B cell (primary cell): ENCODE measurements at regions not wholly inside any gene's neighbourhood (a gene's known extent, or its start where the extent isn't known, plus 50 kb on each side); places are given as distances from the start of the nearest gene placed in this dataset.
"Not testable (repeated sequence)": the region's sequence is repeated elsewhere in the genome, so short reads cannot be mapped to it uniquely, and the experiment has no call there.

Experiments used
- ATAC-seq: fragments of 200-7000 bp; cut with Tn5 transposase; one replicate; pipeline ENCODE4 v1.10.0; 2021; ENCODE audit warnings: low read depth, mild to moderate bottlenecking, moderate number of reproducible peaks, moderate library complexity
- CTCF ChIA-PET: fragments of 350-600 bp; sonication (Branson Sonifier 250); formaldehyde crosslinking; loops from one replicate; lab custom pipeline; 2021; ENCODE audit warnings: antibody characterized with exemption, inconsistent platforms; lab: Charles Lee
- POLR2A ChIA-PET: fragments of 350-600 bp; sonication (Branson Sonifier 250); formaldehyde crosslinking; loops from one replicate; lab custom pipeline; 2021; ENCODE audit warnings: antibody characterized with exemption; lab: Charles Lee
- DNase-seq: peaks from one replicate; pipeline ENCODE4 v3.0.0; 2013
- H2AFZ ChIP-seq: 2 replicates; pipeline ENCODE4 v1.6.1; 2012; ENCODE audit warnings: mild to moderate bottlenecking, low read depth, low read length; ENCODE audit not compliant: insufficient read depth, poor library complexity, severe bottlenecking
- H3K27ac ChIP-seq, 2 donors: 1 replicate in 1 of 2; 2 replicates in 1 of 2; pipeline ENCODE4 v1.5.1; 2012 to 2013; ENCODE audit warnings: low read length in 2 of 2, mild to moderate bottlenecking in 2 of 2, moderate library complexity in 1 of 2
- H3K27me3 ChIP-seq, 4 experiments: fragments of 200-600 bp in 1 of 4; sonication (generic) in 1 of 4; replicated peaks in 1 of 4; 1 replicate in 2 of 4; 2 replicates in 2 of 4; pipeline versions ENCODE4 v1.6.1 to v1.7.0; 2013 to 2016; ENCODE audit warnings: low read length in 3 of 4, mild to moderate bottlenecking in 2 of 4, mixed read lengths in 1 of 4, moderate library complexity in 1 of 4; ENCODE audit not compliant: insufficient read depth in 4 of 4, control insufficient read depth in 3 of 4; ENCODE audit errors: control extremely low read depth in 1 of 4
- H3K36me3 ChIP-seq, 2 experiments: replicated peaks in 1 of 2; 1 replicate in 1 of 2; 2 replicates in 1 of 2; pipeline versions ENCODE4 v1.6.1 to v1.7.1; 2013; ENCODE audit warnings: low read length in 1 of 2; ENCODE audit not compliant: insufficient read depth in 2 of 2, control insufficient read depth in 1 of 2; ENCODE audit errors: control extremely low read depth in 1 of 2, extremely low read depth in 1 of 2
- H3K4me1 ChIP-seq, 2 donors: fragments of 200-600 bp in 1 of 2; sonication (generic) in 1 of 2; 1 replicate in 1 of 2; 2 replicates in 1 of 2; pipeline versions ENCODE4 v1.5.1 to v1.6.1; 2013 to 2017; ENCODE audit warnings: low read length in 2 of 2; ENCODE audit not compliant: control insufficient read depth in 2 of 2, insufficient read depth in 2 of 2
- H3K4me2 ChIP-seq: replicated peaks from 2 replicates; pipeline ENCODE3; 2012; ENCODE audit warnings: mild to moderate bottlenecking, low read depth, low read length; ENCODE audit not compliant: poor library complexity, severe bottlenecking
- H3K4me3 ChIP-seq, 5 experiments: fragments of 200-600 bp in 1 of 5; sonication (generic) in 1 of 5; 1 replicate in 3 of 5; 2 replicates in 2 of 5; pipeline versions ENCODE4 v1.5.1 to v1.7.0; 2011 to 2016; ENCODE audit warnings: low read length in 4 of 5, mild to moderate bottlenecking in 4 of 5, low read depth in 2 of 5, control low read depth in 1 of 5, moderate library complexity in 1 of 5; ENCODE audit not compliant: insufficient read depth in 1 of 5; ENCODE audit errors: control extremely low read depth in 1 of 5, extremely low read depth in 1 of 5
- H3K79me2 ChIP-seq: fragments of 200-600 bp; sonication (generic); one replicate; pipeline ENCODE4 v1.6.0; 2016; ENCODE audit warnings: low read length; ENCODE audit not compliant: control insufficient read depth, insufficient read depth
- H3K9ac ChIP-seq: fragments of 200-600 bp; sonication (generic); 2 replicates; pipeline ENCODE4 v1.6.1; 2017; ENCODE audit warnings: mild to moderate bottlenecking, low read length, moderate library complexity
- H3K9me3 ChIP-seq, 3 donors: one replicate each; pipeline versions ENCODE4 v1.6.1 to v1.7.1; 2013; ENCODE audit warnings: low read length in 2 of 3; ENCODE audit not compliant: control insufficient read depth in 2 of 3, insufficient read depth in 1 of 3; ENCODE audit errors: control extremely low read depth in 1 of 3
- H4K20me1 ChIP-seq: 2 replicates; pipeline ENCODE4 v1.6.0; 2012; ENCODE audit warnings: mild to moderate bottlenecking, low read length; ENCODE audit not compliant: insufficient read depth, control insufficient read depth, poor library complexity, severe bottlenecking
- H3K27ac Mint-ChIP-seq: one replicate; pipeline ENCODE4 v1.8.0; 2021; ENCODE audit warnings: mixed read lengths
- H3K27me3 Mint-ChIP-seq: one replicate; pipeline ENCODE4 v1.8.0; 2021; ENCODE audit warnings: mixed read lengths
- H3K4me1 Mint-ChIP-seq: one replicate; pipeline ENCODE4 v1.8.0; 2021; ENCODE audit warnings: mixed read lengths
- H3K4me3 Mint-ChIP-seq: one replicate; pipeline ENCODE4 v1.8.0; 2021; ENCODE audit warnings: mixed read lengths
- H3K9me3 Mint-ChIP-seq: one replicate; pipeline ENCODE4 v1.8.0; 2022; ENCODE audit warnings: mixed read lengths; ENCODE audit not compliant: insufficient read depth
- EZH2 ChIP-seq: IDR thresholded peaks from 2 replicates; pipeline ENCODE4 v1.6.1; 2012; ENCODE audit warnings: borderline replicate concordance, low read depth, mild to moderate bottlenecking, moderate library complexity, low read length; ENCODE audit not compliant: insufficient read depth, poor library complexity, severe bottlenecking
- WGBS: methylation state at CpG from one replicate; pipeline ENCODE4 v1.1.5; 2013; ENCODE audit warnings: missing lambda C conversion rate; ENCODE audit not compliant: insufficient coverage; 5-methylcytosine and 5-hydroxymethylcytosine counted together
- intact Hi-C: fragments of 100-400 bp; cut with micrococcal nuclease; formaldehyde crosslinking; loops from one replicate; pipeline ENCODE4 v1.10.0; 2022
- TF ChIP-seq, protein P1 (sequence below): fragments of 200-600 bp; IDR thresholded peaks from one replicate; pipeline ENCODE4 v1.8.0; 2022; ENCODE audit warnings: antibody characterized with exemption, mild to moderate bottlenecking

DNA sequence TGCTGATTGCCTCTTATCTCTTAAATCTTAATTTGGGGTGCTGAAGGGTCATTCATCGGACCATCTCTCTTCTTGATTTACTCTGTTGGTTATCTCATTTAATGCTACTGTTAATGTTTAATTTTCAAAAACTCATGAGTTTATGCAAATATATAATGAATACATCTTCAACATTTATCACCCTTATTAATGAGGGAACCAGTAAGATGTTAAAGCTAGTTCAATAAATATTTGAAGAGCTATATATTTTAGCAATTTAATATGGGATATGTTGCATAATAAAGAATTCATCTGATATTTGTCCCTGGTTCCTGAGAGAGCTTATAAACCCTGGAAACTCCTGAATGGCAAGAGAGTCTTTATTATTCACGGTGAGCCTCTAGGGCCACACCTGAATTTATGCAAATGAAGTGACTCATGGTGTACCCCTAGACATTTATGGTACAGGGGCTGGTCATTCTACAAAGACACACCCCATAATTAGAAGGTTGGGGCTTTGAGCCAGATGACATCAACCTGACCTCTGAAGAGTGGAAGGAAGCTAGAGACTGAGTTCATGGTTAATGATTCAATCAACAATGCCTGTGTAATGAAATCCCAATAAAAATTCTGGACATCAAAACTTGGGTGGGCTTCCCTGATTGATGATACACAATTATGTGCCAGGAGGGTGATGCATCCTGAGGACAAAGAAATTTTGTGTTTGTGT lies 339.5 kb upstream of the ZNF608 start:
- intact Hi-C loops, result no loop called here
- POLR2A ChIA-PET, result no interaction called here
- no peak for TF ChIP-seq EZH2
- TF ChIP-seq, protein P1, sequence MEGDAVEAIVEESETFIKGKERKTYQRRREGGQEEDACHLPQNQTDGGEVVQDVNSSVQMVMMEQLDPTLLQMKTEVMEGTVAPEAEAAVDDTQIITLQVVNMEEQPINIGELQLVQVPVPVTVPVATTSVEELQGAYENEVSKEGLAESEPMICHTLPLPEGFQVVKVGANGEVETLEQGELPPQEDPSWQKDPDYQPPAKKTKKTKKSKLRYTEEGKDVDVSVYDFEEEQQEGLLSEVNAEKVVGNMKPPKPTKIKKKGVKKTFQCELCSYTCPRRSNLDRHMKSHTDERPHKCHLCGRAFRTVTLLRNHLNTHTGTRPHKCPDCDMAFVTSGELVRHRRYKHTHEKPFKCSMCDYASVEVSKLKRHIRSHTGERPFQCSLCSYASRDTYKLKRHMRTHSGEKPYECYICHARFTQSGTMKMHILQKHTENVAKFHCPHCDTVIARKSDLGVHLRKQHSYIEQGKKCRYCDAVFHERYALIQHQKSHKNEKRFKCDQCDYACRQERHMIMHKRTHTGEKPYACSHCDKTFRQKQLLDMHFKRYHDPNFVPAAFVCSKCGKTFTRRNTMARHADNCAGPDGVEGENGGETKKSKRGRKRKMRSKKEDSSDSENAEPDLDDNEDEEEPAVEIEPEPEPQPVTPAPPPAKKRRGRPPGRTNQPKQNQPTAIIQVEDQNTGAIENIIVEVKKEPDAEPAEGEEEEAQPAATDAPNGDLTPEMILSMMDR, result no peak

DNA sequence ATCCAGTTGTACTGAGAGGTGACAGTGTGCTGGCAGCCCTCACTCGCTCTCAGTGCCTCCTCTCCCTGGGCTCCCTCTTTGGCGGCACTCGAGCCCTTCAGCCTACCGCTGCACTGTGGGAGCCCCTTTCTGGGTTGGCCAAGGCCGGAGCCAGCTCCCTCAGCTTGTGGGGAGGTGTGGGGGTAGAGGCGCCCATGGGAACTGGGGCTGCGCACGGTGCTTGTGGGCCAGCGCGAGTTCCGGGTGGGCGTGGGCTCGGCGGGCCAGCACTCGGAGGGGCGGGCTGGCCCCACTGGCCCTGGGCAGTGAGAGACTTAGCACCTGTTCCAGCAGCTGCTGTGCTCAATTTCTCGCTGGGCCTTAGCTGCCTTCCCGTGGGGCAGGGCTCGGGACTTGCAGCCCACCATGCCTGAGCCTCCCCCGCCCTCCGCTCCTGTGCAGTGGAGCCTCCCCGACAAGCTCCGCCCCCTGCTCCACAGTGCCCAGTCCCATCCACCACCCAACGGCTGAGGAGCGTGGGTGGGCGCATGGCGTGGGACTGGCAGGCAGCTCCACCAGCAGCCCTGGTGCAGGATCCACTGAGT lies 342.2 kb upstream of the ZNF608 start:
- 98% methylated on average over 24 of the region's 27 CpGs for WGBS
- H3K4me1 ChIP-seq, result no peaks in the 10 kb centered on the region
- ATAC-seq, result no peak
- ChIA-PET CTCF (no interaction called here), POLR2A (no interaction called here)
- Mint-ChIP-seq H3K9me3 (no peaks in the 10 kb centered on the region), H3K27ac (no peak overlapping the region), H3K4me3 (no peak overlapping the region), H3K27me3 (no peaks in the 10 kb centered on the region), H3K4me1 (no peaks in the 10 kb centered on the region)
- H3K9ac ChIP-seq, result no peak overlapping the region
- no peak overlapping the region for H3K27ac ChIP-seq
- no peak overlapping the region for H3K4me2 ChIP-seq
- H3K9me3 ChIP-seq, result peaks cover 0 to 7% (median 0%) of the 10 kb centered on the region in 3 donors
- TF ChIP-seq, protein P1, result no peak
- no peak for TF ChIP-seq EZH2
- no peak overlapping the region for H2AFZ ChIP-seq
- H3K4me3 ChIP-seq, result no peak overlapping the region
- intact Hi-C loops, result no loop called here
- H3K27me3 ChIP-seq, result no peaks in the 10 kb centered on the region
- H4K20me1 ChIP-seq, result no peaks in the 10 kb centered on the region
- no peaks in the 10 kb centered on the region for H3K36me3 ChIP-seq
- DNase-seq, result no peak
- no peaks in the 10 kb centered on the region for H3K79me2 ChIP-seq

More for the DNA sequence above, 339.5 kb upstream of the ZNF608 start:
- Histone ChIP-seq H4K20me1 (no peaks in the 10 kb centered on the region), H3K4me1 (no peaks in the 10 kb centered on the region), H3K27ac (no peak overlapping the region), H3K36me3 (no peaks in the 10 kb centered on the region), H3K9ac (no peak overlapping the region), H3K4me2 (no peak overlapping the region), H3K27me3 (no peaks in the 10 kb centered on the region), H3K9me3 (peaks cover 0 to 7% (median 0%) of the 10 kb centered on the region in 3 donors), H2AFZ (no peak overlapping the region), H3K4me3 (no peak overlapping the region), H3K79me2 (no peaks in the 10 kb centered on the region)
- Mint-ChIP-seq H3K27me3 (no peaks in the 10 kb centered on the region), H3K27ac (no peak overlapping the region), H3K9me3 (no peaks in the 10 kb centered on the region), H3K4me3 (no peak overlapping the region), H3K4me1 (no peaks in the 10 kb centered on the region)
- 100% methylated on average over 1 of the region's 2 CpGs for WGBS
- CTCF ChIA-PET, result no interaction called here
- DNase-seq, result no peak
- ATAC-seq, result no peak

DNA sequence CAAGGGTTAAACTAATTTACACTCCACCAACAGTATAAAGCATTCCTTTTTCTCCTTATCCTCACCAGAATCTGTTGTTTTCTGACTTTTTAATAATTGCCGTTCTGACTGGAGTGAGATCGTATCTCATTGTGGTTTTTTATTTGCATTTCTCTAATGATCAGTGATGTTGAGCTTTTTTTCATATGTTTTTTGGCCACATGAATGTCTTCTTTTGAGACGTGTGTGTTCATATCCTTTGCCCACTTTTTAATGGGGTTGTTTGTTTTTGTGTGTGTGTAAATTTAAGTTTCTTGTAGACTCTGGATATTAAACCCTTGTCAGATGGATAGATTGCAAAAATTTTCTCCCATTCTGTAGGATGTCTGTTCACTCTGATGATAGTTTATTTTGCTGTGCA lies 345.7 kb upstream of the ZNF608 start:
- H3K27me3 ChIP-seq, H3K4me3 ChIP-seq, POLR2A ChIA-PET, H3K9me3 Mint-ChIP-seq, H3K9ac ChIP-seq, CTCF ChIA-PET, H3K4me1 Mint-ChIP-seq, H3K4me1 ChIP-seq, intact Hi-C loops, H3K27me3 Mint-ChIP-seq, H3K9me3 ChIP-seq, H3K27ac Mint-ChIP-seq, H3K4me3 Mint-ChIP-seq, H3K27ac ChIP-seq, H3K79me2 ChIP-seq, H2AFZ ChIP-seq, H4K20me1 ChIP-seq, H3K4me2 ChIP-seq, DNase-seq, ATAC-seq, H3K36me3 ChIP-seq: not testable (repeated sequence)
- 60% methylated on average over 1 of the region's 3 CpGs for WGBS
